Suprapubic skin (tissue), 2 donors: ENCODE measurements at regions not wholly inside any gene's neighbourhood (a gene's known extent, or its start where the extent isn't known, plus 50 kb on each side); places are given as distances from the start of the nearest gene placed in this dataset.

Experiments used
- EP300 ChIP-seq: sonication (generic); formaldehyde crosslinking; IDR thresholded peaks from one replicate; pipeline ENCODE4 v1.6.1; 2017; ENCODE audit warnings: antibody characterized with exemption
- POLR2A ChIP-seq, 2 donors: fragments of 450-650 bp; IDR thresholded peaks; one replicate each; pipeline ENCODE4 v1.6.1; 2017; ENCODE audit warnings: antibody characterized with exemption in 2 of 2, mild to moderate bottlenecking in 2 of 2, moderate library complexity in 2 of 2

DNA sequence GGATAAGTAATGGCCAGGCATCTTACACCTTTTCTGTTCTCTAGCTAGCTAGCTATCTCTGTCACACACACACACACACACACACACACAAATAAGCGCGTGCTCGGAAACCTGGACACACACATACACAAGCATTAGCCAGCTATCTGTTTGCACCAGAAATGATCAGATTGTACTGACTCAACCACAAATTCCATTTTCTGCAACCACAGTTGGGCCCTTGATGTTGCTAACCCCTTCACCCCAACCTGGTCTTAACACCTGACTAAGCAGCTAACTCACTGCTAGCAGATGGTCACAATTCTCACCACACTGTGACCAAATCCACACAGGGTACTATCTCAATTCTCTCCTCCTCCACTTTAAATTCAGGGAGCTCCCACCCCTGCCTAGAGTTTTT lies 183.0 kb upstream of the THBS1 start:
- no peak for TF ChIP-seq EP300
- TF ChIP-seq POLR2A (IDR thresholded peaks at IDR 0.05): no peak
